GM23338 (cell line): ENCODE measurements at regions not wholly inside any gene's neighbourhood (a gene's known extent, or its start where the extent isn't known, plus 50 kb on each side); places are given as distances from the start of the nearest gene placed in this dataset.

ENCODE experiments used
- ATAC-seq: fragments of 200-7000 bp; cut with Tn5 transposase; 3 replicates; pipeline ENCODE4 v1.9.1; 2020
- DNase-seq: peaks from one replicate; pipeline ENCODE4 v3.0.0-alpha.2; 2015; ENCODE audit warnings: low spot score
- H2AFZ ChIP-seq: fragments of 200-600 bp; sonication (generic); 2 replicates; pipeline ENCODE4 v1.8.0; 2016; ENCODE audit warnings: antibody characterized with exemption, mild to moderate bottlenecking, moderate library complexity
- H3F3A ChIP-seq: fragments of 200-600 bp; sonication (generic); replicated peaks from 2 replicates; pipeline ENCODE4 v1.8.0; 2017; ENCODE audit warnings: antibody characterized with exemption, mixed run types, low read depth
- H3K27ac ChIP-seq: fragments of 200-600 bp; sonication (generic); 2 replicates; pipeline ENCODE4 v1.6.1; 2016; ENCODE audit warnings: low read depth
- H3K27me3 ChIP-seq: fragments of 200-600 bp; sonication (generic); 2 replicates; pipeline ENCODE4 v1.8.0; 2016; ENCODE audit warnings: mild to moderate bottlenecking, mixed run types, moderate library complexity; ENCODE audit not compliant: insufficient read depth
- H3K36me3 ChIP-seq: fragments of 200-600 bp; sonication (generic); 2 replicates; pipeline ENCODE4 v1.8.0; 2016; ENCODE audit warnings: mild to moderate bottlenecking; ENCODE audit not compliant: insufficient read depth
- H3K4me1 ChIP-seq: fragments of 200-600 bp; sonication (generic); 2 replicates; pipeline ENCODE4 v1.8.0; 2016; ENCODE audit warnings: mild to moderate bottlenecking, moderate library complexity; ENCODE audit not compliant: insufficient read depth
- H3K4me2 ChIP-seq: fragments of 200-600 bp; sonication (generic); 2 replicates; pipeline ENCODE4 v1.7.1; 2017; ENCODE audit warnings: mixed run types
- H3K4me3 ChIP-seq: fragments of 200-600 bp; sonication (generic); 2 replicates; pipeline ENCODE4 v1.6.1; 2016; ENCODE audit warnings: mixed run types
- H3K79me2 ChIP-seq: fragments of 200-600 bp; sonication (generic); replicated peaks from 2 replicates; pipeline ENCODE4 v1.8.0; 2017; ENCODE audit warnings: mild to moderate bottlenecking; ENCODE audit not compliant: insufficient read depth
- H3K9me2 ChIP-seq: fragments of 200-600 bp; sonication (generic); 2 replicates; pipeline ENCODE4 v1.8.0; 2017; ENCODE audit not compliant: insufficient read depth
- H4K20me1 ChIP-seq: fragments of 200-600 bp; sonication (generic); replicated peaks from 2 replicates; pipeline ENCODE4 v1.8.0; 2017; ENCODE audit warnings: mild to moderate bottlenecking; ENCODE audit not compliant: insufficient read depth
- H3K27ac Mint-ChIP-seq: 2 replicates; pipeline ENCODE4 v1.8.0; 2020; ENCODE audit warnings: inconsistent platforms, mild to moderate bottlenecking, moderate library complexity, mixed read lengths
- H3K27me3 Mint-ChIP-seq: 3 replicates; pipeline ENCODE4 v1.8.0; 2022; ENCODE audit warnings: low read depth, mild to moderate bottlenecking, moderate library complexity, mixed read lengths, inconsistent platforms; ENCODE audit not compliant: insufficient read depth, poor library complexity
- H3K36me3 Mint-ChIP-seq: 3 replicates; pipeline ENCODE4 v1.8.0; 2021; ENCODE audit warnings: low read depth, mild to moderate bottlenecking, inconsistent platforms, moderate library complexity, mixed read lengths
- H3K4me1 Mint-ChIP-seq: 3 replicates; pipeline ENCODE4 v1.8.0; 2020; ENCODE audit warnings: mild to moderate bottlenecking, inconsistent platforms, mixed read lengths
- H3K4me3 Mint-ChIP-seq: 3 replicates; pipeline ENCODE4 v1.8.0; 2021; ENCODE audit warnings: moderate library complexity, mild to moderate bottlenecking, inconsistent platforms, mixed read lengths
- H3K9me3 Mint-ChIP-seq: 3 replicates; pipeline ENCODE4 v1.8.0; 2020; ENCODE audit warnings: moderate library complexity, mild to moderate bottlenecking, inconsistent platforms, mixed read lengths
- CREB1 ChIP-seq: fragments of 250-450 bp; sonication (Bioruptor Pico); IDR thresholded peaks from 2 replicates; pipeline ENCODE4 v1.5.0; 2020; ENCODE audit warnings: low read depth, mild to moderate bottlenecking, moderate library complexity
- EZH2 ChIP-seq: fragments of 200-600 bp; sonication (generic); IDR thresholded peaks from one replicate; pipeline ENCODE4 v1.8.0; 2017; ENCODE audit warnings: antibody characterized with exemption, mild to moderate bottlenecking, low read depth; ENCODE audit not compliant: unreplicated experiment
- EZH2phosphoT487 ChIP-seq: fragments of 200-600 bp; sonication (generic); IDR thresholded peaks from one replicate; pipeline ENCODE4 v1.8.1; 2018; ENCODE audit warnings: antibody characterized with exemption; ENCODE audit not compliant: unreplicated experiment
- JUNB ChIP-seq: IDR thresholded peaks from one replicate; pipeline ENCODE4 v1.6.1; 2016; ENCODE audit warnings: antibody characterized with exemption; ENCODE audit not compliant: unreplicated experiment
- NANOG ChIP-seq: IDR thresholded peaks from 2 replicates; pipeline ENCODE4 v1.6.1; 2016; ENCODE audit warnings: antibody characterized with exemption, borderline replicate concordance
- POLR2AphosphoS5 ChIP-seq: IDR thresholded peaks from 2 replicates; pipeline ENCODE4 v1.6.1; 2016; ENCODE audit warnings: antibody characterized with exemption, low read depth
- STAT1 ChIP-seq: IDR thresholded peaks from one replicate; pipeline ENCODE4 v1.6.1; 2016; ENCODE audit warnings: antibody characterized with exemption; ENCODE audit not compliant: unreplicated experiment
- ZNF114 ChIP-seq: fragments of 250-450 bp; sonication (Bioruptor Pico); IDR thresholded peaks from 2 replicates; pipeline ENCODE4 v1.5.0; 2020; ENCODE audit warnings: mild to moderate bottlenecking, moderate library complexity
- ZNF331 ChIP-seq: fragments of 250-450 bp; sonication (Bioruptor Pico); IDR thresholded peaks from 2 replicates; pipeline ENCODE4 v1.5.0; 2020; ENCODE audit warnings: low read depth, mild to moderate bottlenecking, moderate library complexity
- TF ChIP-seq, protein P1 (sequence below), 2 experiments: fragments of 200-600 bp in 1 of 2; sonication (generic) in 1 of 2; conservative IDR thresholded peaks; 2 replicates each; pipeline versions ENCODE4 v1.5.1 to v1.6.1; 2016 to 2017; ENCODE audit warnings: antibody characterized with exemption in 2 of 2, low read depth in 2 of 2, mild to moderate bottlenecking in 2 of 2, moderate library complexity in 1 of 2
- TF ChIP-seq, protein P2 (sequence below): IDR thresholded peaks from 2 replicates; pipeline ENCODE4 v1.6.1; 2016; ENCODE audit warnings: antibody characterized with exemption
- TF ChIP-seq, protein P3 (sequence below): fragments of 250-450 bp; sonication (Bioruptor Pico); IDR thresholded peaks from 2 replicates; pipeline ENCODE4 v1.5.0; 2020; ENCODE audit warnings: mild to moderate bottlenecking, moderate library complexity
- TF ChIP-seq, protein P4 (sequence below): IDR thresholded peaks from one replicate; pipeline ENCODE4 v1.6.1; 2018; ENCODE audit warnings: antibody characterized with exemption; ENCODE audit not compliant: unreplicated experiment

DNA sequence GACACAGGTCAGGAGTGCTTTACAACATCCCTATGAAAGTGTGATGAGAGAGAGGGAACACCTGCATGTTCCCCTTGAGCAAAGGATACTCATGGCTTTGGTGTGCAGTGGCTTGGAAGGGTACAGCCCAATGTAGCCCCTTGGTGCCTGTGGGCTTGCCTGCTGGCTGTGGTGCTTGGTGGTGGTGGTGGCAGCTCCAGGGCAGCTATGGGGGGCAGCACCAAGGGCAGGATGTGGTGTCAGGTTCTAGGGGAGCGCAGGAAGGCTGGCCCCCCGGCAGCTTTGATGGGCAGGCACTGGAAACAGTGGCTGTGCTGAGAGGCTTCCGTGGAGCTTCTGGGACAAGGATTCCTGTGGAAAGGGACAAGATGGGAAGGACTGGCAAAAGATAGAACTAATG lies 464.0 kb upstream of the ZMIZ1 start:
- no peaks in the 10 kb centered on the region for H3K9me3 Mint-ChIP-seq
- H3K27me3 Mint-ChIP-seq: peaks cover 1% of the 10 kb centered on the region
- DNase-seq (no peak), ATAC-seq (no peak)
- no peaks in the 10 kb centered on the region for H3K79me2 ChIP-seq
- TF ChIP-seq EZH2phosphoT487: no peak
- TF ChIP-seq ZNF114 (CRISPR knock-in tag): no peak
- TF ChIP-seq EZH2: no peak
- TF ChIP-seq, protein P1, sequence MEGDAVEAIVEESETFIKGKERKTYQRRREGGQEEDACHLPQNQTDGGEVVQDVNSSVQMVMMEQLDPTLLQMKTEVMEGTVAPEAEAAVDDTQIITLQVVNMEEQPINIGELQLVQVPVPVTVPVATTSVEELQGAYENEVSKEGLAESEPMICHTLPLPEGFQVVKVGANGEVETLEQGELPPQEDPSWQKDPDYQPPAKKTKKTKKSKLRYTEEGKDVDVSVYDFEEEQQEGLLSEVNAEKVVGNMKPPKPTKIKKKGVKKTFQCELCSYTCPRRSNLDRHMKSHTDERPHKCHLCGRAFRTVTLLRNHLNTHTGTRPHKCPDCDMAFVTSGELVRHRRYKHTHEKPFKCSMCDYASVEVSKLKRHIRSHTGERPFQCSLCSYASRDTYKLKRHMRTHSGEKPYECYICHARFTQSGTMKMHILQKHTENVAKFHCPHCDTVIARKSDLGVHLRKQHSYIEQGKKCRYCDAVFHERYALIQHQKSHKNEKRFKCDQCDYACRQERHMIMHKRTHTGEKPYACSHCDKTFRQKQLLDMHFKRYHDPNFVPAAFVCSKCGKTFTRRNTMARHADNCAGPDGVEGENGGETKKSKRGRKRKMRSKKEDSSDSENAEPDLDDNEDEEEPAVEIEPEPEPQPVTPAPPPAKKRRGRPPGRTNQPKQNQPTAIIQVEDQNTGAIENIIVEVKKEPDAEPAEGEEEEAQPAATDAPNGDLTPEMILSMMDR (conservative IDR thresholded peaks at IDR 0.05; ENCODE audit: low read depth in 2 of 2): no peak
- TF ChIP-seq, protein P2, sequence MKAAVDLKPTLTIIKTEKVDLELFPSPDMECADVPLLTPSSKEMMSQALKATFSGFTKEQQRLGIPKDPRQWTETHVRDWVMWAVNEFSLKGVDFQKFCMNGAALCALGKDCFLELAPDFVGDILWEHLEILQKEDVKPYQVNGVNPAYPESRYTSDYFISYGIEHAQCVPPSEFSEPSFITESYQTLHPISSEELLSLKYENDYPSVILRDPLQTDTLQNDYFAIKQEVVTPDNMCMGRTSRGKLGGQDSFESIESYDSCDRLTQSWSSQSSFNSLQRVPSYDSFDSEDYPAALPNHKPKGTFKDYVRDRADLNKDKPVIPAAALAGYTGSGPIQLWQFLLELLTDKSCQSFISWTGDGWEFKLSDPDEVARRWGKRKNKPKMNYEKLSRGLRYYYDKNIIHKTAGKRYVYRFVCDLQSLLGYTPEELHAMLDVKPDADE: no peak
- no peak for TF ChIP-seq CREB1 (CRISPR knock-in tag)
- TF ChIP-seq, protein P3, sequence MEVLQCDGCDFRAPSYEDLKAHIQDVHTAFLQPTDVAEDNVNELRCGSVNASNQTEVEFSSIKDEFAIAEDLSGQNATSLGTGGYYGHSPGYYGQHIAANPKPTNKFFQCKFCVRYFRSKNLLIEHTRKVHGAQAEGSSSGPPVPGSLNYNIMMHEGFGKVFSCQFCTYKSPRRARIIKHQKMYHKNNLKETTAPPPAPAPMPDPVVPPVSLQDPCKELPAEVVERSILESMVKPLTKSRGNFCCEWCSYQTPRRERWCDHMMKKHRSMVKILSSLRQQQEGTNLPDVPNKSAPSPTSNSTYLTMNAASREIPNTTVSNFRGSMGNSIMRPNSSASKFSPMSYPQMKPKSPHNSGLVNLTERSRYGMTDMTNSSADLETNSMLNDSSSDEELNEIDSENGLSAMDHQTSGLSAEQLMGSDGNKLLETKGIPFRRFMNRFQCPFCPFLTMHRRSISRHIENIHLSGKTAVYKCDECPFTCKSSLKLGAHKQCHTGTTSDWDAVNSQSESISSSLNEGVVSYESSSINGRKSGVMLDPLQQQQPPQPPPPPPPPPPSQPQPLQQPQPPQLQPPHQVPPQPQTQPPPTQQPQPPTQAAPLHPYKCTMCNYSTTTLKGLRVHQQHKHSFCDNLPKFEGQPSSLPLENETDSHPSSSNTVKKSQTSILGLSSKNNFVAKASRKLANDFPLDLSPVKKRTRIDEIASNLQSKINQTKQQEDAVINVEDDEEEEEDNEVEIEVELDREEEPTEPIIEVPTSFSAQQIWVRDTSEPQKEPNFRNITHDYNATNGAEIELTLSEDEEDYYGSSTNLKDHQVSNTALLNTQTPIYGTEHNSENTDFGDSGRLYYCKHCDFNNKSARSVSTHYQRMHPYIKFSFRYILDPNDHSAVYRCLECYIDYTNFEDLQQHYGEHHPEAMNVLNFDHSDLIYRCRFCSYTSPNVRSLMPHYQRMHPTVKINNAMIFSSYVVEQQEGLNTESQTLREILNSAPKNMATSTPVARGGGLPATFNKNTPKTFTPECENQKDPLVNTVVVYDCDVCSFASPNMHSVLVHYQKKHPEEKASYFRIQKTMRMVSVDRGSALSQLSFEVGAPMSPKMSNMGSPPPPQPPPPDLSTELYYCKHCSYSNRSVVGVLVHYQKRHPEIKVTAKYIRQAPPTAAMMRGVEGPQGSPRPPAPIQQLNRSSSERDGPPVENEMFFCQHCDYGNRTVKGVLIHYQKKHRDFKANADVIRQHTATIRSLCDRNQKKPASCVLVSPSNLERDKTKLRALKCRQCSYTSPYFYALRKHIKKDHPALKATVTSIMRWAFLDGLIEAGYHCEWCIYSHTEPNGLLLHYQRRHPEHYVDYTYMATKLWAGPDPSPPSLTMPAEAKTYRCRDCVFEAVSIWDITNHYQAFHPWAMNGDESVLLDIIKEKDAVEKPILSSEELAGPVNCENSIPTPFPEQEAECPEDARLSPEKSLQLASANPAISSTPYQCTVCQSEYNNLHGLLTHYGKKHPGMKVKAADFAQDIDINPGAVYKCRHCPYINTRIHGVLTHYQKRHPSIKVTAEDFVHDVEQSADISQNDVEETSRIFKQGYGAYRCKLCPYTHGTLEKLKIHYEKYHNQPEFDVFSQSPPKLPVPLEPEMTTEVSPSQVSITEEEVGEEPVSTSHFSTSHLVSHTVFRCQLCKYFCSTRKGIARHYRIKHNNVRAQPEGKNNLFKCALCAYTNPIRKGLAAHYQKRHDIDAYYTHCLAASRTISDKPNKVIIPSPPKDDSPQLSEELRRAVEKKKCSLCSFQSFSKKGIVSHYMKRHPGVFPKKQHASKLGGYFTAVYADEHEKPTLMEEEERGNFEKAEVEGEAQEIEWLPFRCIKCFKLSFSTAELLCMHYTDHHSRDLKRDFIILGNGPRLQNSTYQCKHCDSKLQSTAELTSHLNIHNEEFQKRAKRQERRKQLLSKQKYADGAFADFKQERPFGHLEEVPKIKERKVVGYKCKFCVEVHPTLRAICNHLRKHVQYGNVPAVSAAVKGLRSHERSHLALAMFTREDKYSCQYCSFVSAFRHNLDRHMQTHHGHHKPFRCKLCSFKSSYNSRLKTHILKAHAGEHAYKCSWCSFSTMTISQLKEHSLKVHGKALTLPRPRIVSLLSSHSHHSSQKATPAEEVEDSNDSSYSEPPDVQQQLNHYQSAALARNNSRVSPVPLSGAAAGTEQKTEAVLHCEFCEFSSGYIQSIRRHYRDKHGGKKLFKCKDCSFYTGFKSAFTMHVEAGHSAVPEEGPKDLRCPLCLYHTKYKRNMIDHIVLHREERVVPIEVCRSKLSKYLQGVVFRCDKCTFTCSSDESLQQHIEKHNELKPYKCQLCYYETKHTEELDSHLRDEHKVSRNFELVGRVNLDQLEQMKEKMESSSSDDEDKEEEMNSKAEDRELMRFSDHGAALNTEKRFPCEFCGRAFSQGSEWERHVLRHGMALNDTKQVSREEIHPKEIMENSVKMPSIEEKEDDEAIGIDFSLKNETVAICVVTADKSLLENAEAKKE (CRISPR knock-in tag): no peak
- no peak for TF ChIP-seq STAT1
- TF ChIP-seq NANOG: no peak
- TF ChIP-seq POLR2AphosphoS5: no peak
- TF ChIP-seq ZNF331 (CRISPR knock-in tag): no peak
- TF ChIP-seq JUNB: no peak
- TF ChIP-seq, protein P4, sequence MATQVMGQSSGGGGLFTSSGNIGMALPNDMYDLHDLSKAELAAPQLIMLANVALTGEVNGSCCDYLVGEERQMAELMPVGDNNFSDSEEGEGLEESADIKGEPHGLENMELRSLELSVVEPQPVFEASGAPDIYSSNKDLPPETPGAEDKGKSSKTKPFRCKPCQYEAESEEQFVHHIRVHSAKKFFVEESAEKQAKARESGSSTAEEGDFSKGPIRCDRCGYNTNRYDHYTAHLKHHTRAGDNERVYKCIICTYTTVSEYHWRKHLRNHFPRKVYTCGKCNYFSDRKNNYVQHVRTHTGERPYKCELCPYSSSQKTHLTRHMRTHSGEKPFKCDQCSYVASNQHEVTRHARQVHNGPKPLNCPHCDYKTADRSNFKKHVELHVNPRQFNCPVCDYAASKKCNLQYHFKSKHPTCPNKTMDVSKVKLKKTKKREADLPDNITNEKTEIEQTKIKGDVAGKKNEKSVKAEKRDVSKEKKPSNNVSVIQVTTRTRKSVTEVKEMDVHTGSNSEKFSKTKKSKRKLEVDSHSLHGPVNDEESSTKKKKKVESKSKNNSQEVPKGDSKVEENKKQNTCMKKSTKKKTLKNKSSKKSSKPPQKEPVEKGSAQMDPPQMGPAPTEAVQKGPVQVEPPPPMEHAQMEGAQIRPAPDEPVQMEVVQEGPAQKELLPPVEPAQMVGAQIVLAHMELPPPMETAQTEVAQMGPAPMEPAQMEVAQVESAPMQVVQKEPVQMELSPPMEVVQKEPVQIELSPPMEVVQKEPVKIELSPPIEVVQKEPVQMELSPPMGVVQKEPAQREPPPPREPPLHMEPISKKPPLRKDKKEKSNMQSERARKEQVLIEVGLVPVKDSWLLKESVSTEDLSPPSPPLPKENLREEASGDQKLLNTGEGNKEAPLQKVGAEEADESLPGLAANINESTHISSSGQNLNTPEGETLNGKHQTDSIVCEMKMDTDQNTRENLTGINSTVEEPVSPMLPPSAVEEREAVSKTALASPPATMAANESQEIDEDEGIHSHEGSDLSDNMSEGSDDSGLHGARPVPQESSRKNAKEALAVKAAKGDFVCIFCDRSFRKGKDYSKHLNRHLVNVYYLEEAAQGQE: no peak
- H3K4me2 ChIP-seq: no peak overlapping the region
- H4K20me1 ChIP-seq: no peaks in the 10 kb centered on the region
- no peak overlapping the region for H3K4me3 ChIP-seq
- peaks cover 3% of the 10 kb centered on the region; the same call in 1 of the 3 replicates for H3K4me1 Mint-ChIP-seq
- no peaks in the 10 kb centered on the region; the same call in 1 of the 2 replicates for H3K36me3 ChIP-seq
- no peaks in the 10 kb centered on the region for H3K4me1 ChIP-seq
- H3K27ac Mint-ChIP-seq: no peak overlapping the region
- H3K27me3 ChIP-seq: no peaks in the 10 kb centered on the region
- H3K9me2 ChIP-seq: 0 out of 2 replicates have a peak, but pooled peaks cover 7% of the 10 kb centered on the region
- H2AFZ ChIP-seq: no peak overlapping the region
- H3K36me3 Mint-ChIP-seq: no peaks in the 10 kb centered on the region
- no peak overlapping the region for H3K27ac ChIP-seq
- H3K4me3 Mint-ChIP-seq: no peak overlapping the region
- H3F3A ChIP-seq: no peaks in the 10 kb centered on the region
